SK-N-SH (cell line): ENCODE measurements at regions not wholly inside any gene's neighbourhood (a gene's known extent, or its start where the extent isn't known, plus 50 kb on each side); places are given as distances from the start of the nearest gene placed in this dataset.

Source experiments
- CTCF ChIA-PET: fragments of 300-600, 350-600 bp; formaldehyde crosslinking; extraction: SDS; loops from one replicate; lab custom pipeline; 2021; lab: Yijun Ruan, JAX
- POLR2A ChIA-PET: fragments of 350-600 bp; sonication (Branson Sonifier 250); formaldehyde crosslinking; extraction: SDS; loops from one replicate; lab custom pipeline; 2020; ENCODE audit warnings: antibody characterized with exemption, inconsistent platforms; lab: Yijun Ruan, JAX
- DNase-seq: peaks from one replicate; pipeline ENCODE4 v3.0.0; 2012
- H2AFZ ChIP-seq: fragments of 200-600 bp; sonication (generic); 2 replicates; pipeline ENCODE4 v1.8.1; 2016; ENCODE audit warnings: antibody characterized with exemption, mild to moderate bottlenecking, low read depth
- H3F3A ChIP-seq: fragments of 200-600 bp; sonication (generic); replicated peaks from 2 replicates; pipeline ENCODE3; 2016; ENCODE audit warnings: antibody characterized with exemption, mild to moderate bottlenecking; ENCODE audit not compliant: insufficient read depth
- H3K27ac ChIP-seq, 2 experiments: fragments of 200-500 bp in 1 of 2; fragments of 200-600 bp in 1 of 2; sonication (Bioruptor generic) in 1 of 2; sonication (generic), shearing (Covaris generic) in 1 of 2; 2 replicates each; pipeline versions ENCODE4 v1.5.1 to v1.6.1; 2014 to 2016; ENCODE audit warnings: low read depth in 2 of 2, inconsistent platforms in 1 of 2, low read length in 1 of 2, mild to moderate bottlenecking in 1 of 2, mixed read lengths in 1 of 2
- H3K27me3 ChIP-seq: fragments of 200-600 bp; sonication (generic), shearing (Covaris generic); 2 replicates; pipeline ENCODE4 v1.6.1; 2016; ENCODE audit warnings: mixed run types; ENCODE audit not compliant: insufficient read depth
- H3K36me3 ChIP-seq, 2 experiments: fragments of 200-500 bp in 1 of 2; fragments of 200-600 bp in 1 of 2; sonication (Bioruptor generic) in 1 of 2; sonication (generic) in 1 of 2; replicated peaks in 1 of 2; 2 replicates each; pipeline versions ENCODE3 to v1.5.1; 2014 to 2016; ENCODE audit warnings: low read length in 1 of 2, mild to moderate bottlenecking in 1 of 2; ENCODE audit not compliant: insufficient read depth in 2 of 2, control insufficient read depth in 1 of 2
- H3K4me1 ChIP-seq, 2 experiments: fragments of 200-500 bp in 1 of 2; fragments of 200-600 bp in 1 of 2; sonication (Bioruptor generic) in 1 of 2; sonication (generic), shearing (Covaris generic) in 1 of 2; 2 replicates each; pipeline versions ENCODE4 v1.5.1 to v1.6.1; 2014 to 2016; ENCODE audit warnings: low read depth in 1 of 2, low read length in 1 of 2, mixed run types in 1 of 2; ENCODE audit not compliant: insufficient read depth in 2 of 2, control insufficient read depth in 1 of 2
- H3K4me2 ChIP-seq: fragments of 200-600 bp; sonication (generic), shearing (Covaris generic); 2 replicates; pipeline ENCODE4 v1.6.1; 2017; ENCODE audit warnings: mixed run types
- H3K4me3 ChIP-seq, 2 experiments: fragments of 200-500 bp in 1 of 2; fragments of 200-600 bp in 1 of 2; sonication (Bioruptor generic) in 1 of 2; sonication (generic), shearing (Covaris generic) in 1 of 2; 2 replicates each; pipeline versions ENCODE4 v1.5.1 to v1.8.1; 2014 to 2016; ENCODE audit warnings: low read depth in 2 of 2, inconsistent platforms in 1 of 2, low read length in 1 of 2, mild to moderate bottlenecking in 1 of 2, mixed read lengths in 1 of 2, moderate library complexity in 1 of 2
- H3K79me2 ChIP-seq: fragments of 200-600 bp; sonication (generic); 2 replicates; pipeline ENCODE4 v1.8.1; 2017; ENCODE audit warnings: mild to moderate bottlenecking; ENCODE audit not compliant: insufficient read depth
- H3K9ac ChIP-seq: fragments of 200-600 bp; sonication (generic); 2 replicates; pipeline ENCODE4 v1.6.1; 2017; ENCODE audit warnings: mixed run types
- H3K9me2 ChIP-seq: fragments of 200-600 bp; sonication (generic); 2 replicates; pipeline ENCODE4 v1.6.1; 2017; ENCODE audit warnings: mixed run types
- H3K9me3 ChIP-seq: fragments of 200-600 bp; sonication (generic); 2 replicates; pipeline ENCODE4 v1.6.1; 2017; ENCODE audit warnings: mixed run types, mild to moderate bottlenecking, moderate library complexity
- H4K20me1 ChIP-seq: fragments of 200-600 bp; sonication (generic); 2 replicates; pipeline ENCODE4 v1.6.1; 2017; ENCODE audit warnings: mild to moderate bottlenecking, mixed run types; ENCODE audit not compliant: insufficient read depth
- CTCF ChIP-seq: fragments of 200-600 bp; sonication (generic); IDR thresholded peaks from 2 replicates; pipeline ENCODE4 v1.6.1; 2017; ENCODE audit warnings: antibody characterized with exemption, mild to moderate bottlenecking, moderate library complexity
- ELF1 ChIP-seq: IDR thresholded peaks from 2 replicates; pipeline ENCODE4 v1.4.0; 2012
- EP300 ChIP-seq, 2 experiments: IDR thresholded peaks; 2 replicates each; pipeline versions ENCODE4 v1.4.0 to v1.6.1; 2012; ENCODE audit warnings: borderline replicate concordance in 1 of 2, low read depth in 1 of 2, low read length in 1 of 2
- FOSL2 ChIP-seq: IDR thresholded peaks from 2 replicates; pipeline ENCODE4 v1.4.0; 2012; ENCODE audit warnings: low read depth, mild to moderate bottlenecking, moderate library complexity, borderline replicate concordance
- FOXM1 ChIP-seq: IDR thresholded peaks from 2 replicates; pipeline ENCODE4 v1.4.0; 2012; ENCODE audit warnings: low read depth, mild to moderate bottlenecking
- GABPA ChIP-seq: IDR thresholded peaks from 2 replicates; pipeline ENCODE4 v1.4.0; 2012; ENCODE audit warnings: low read depth, mild to moderate bottlenecking
- GATA2 ChIP-seq: sonication (generic); formaldehyde crosslinking; IDR thresholded peaks from 2 replicates; pipeline ENCODE4 v1.5.0; 2020; ENCODE audit warnings: mild to moderate bottlenecking, missing genetic modification reagents
- JUND ChIP-seq: IDR thresholded peaks from 2 replicates; pipeline ENCODE4 v1.4.0; 2012
- NFIC ChIP-seq: IDR thresholded peaks from 2 replicates; pipeline ENCODE4 v1.4.0; 2012; ENCODE audit warnings: borderline replicate concordance
- NRF1 ChIP-seq: IDR thresholded peaks from 2 replicates; pipeline ENCODE4 v1.6.1; 2012; ENCODE audit warnings: low read depth, mild to moderate bottlenecking, low read length
- RAD21 ChIP-seq: IDR thresholded peaks from 2 replicates; pipeline ENCODE4 v1.6.1; 2012; ENCODE audit warnings: mild to moderate bottlenecking, low read length
- RCOR1 ChIP-seq: fragments of 150-350 bp; IDR thresholded peaks from 2 replicates; pipeline ENCODE4 v1.6.1; 2017; ENCODE audit warnings: antibody characterized with exemption, low read length
- SMC3 ChIP-seq: IDR thresholded peaks from 2 replicates; pipeline ENCODE4 v1.6.1; 2012; ENCODE audit warnings: low read depth, low read length, improper control_type of control experiment
- TCF12 ChIP-seq: IDR thresholded peaks from 2 replicates; pipeline ENCODE4 v1.4.0; 2012
- TEAD4 ChIP-seq: IDR thresholded peaks from 2 replicates; pipeline ENCODE4 v1.4.0; 2012; ENCODE audit warnings: mild to moderate bottlenecking, borderline replicate concordance; ENCODE audit not compliant: insufficient read depth
- WGBS: methylation state at CpG from one replicate; pipeline ENCODE4 v1.1.6; 2017; ENCODE audit warnings: low lambda C conversion rate; 5-methylcytosine and 5-hydroxymethylcytosine counted together
- TF ChIP-seq, protein P1 (sequence below): IDR thresholded peaks from 2 replicates; pipeline ENCODE4 v1.4.0; 2012; ENCODE audit warnings: low read depth
- TF ChIP-seq, protein P2 (sequence below): IDR thresholded peaks from 2 replicates; pipeline ENCODE4 v1.4.0; 2012; ENCODE audit warnings: low read depth, borderline replicate concordance
- TF ChIP-seq, protein P3 (sequence below): fragments of 150-350 bp; IDR thresholded peaks from 2 replicates; pipeline ENCODE4 v1.6.1; 2017; ENCODE audit warnings: antibody characterized with exemption, low read length, low read depth, borderline replicate concordance

DNA sequence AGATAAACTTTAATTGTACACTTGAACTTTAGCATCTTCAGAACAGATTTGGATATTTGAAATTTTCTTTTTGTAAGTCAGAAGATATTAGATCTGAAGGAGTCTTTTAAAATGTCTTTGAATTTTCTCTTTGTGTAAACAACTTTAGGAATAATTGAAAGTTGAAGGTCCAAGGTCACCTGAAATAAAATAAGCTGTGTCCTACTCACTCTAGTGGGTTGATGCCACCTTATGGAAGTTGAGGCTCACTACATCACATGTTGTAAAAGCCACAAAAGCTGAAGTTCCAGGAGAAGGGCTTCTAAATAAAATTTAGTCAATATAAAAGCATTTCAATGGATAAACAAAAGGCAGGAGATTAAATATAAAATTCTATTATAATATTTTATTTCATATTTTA lies 122.0 kb upstream of the ATXN7L3B start:
- peak; percentile 46 for TF ChIP-seq RAD21
- peak; percentile 61 for TF ChIP-seq CTCF
- TF ChIP-seq SMC3, result peak; percentile 24; the same call in 1 of the 2 replicates
- no peak for TF ChIP-seq NFIC
- H3F3A ChIP-seq, result no peaks in the 10 kb centered on the region
- peak; percentile 10 for DNase-seq
- H3K27me3 ChIP-seq, result no peaks in the 10 kb centered on the region
- no peak overlapping the region for H3K4me3 ChIP-seq
- no peaks in the 10 kb centered on the region for H3K79me2 ChIP-seq
- no peak overlapping the region for H2AFZ ChIP-seq
- POLR2A ChIA-PET, result no interaction called here
- H3K9ac ChIP-seq, result no peak overlapping the region
- H3K9me3 ChIP-seq, result no peaks in the 10 kb centered on the region
- H3K4me1 ChIP-seq, result no peaks in the 10 kb centered on the region
- H3K36me3 ChIP-seq, result no peaks in the 10 kb centered on the region
- CTCF ChIA-PET, result interaction anchor here (0.7 to 2.6 kb wide), 12 partner anchors 10 to 405 kb away, joined by 3 to 9 read pairs (median 4); no protein-coding TSS in a partner anchor
- H3K27ac ChIP-seq, result no peak overlapping the region
- H3K4me2 ChIP-seq, result no peak overlapping the region
- H4K20me1 ChIP-seq, result no peaks in the 10 kb centered on the region
- no peaks in the 10 kb centered on the region; the same call in 1 of the 2 replicates for H3K9me2 ChIP-seq

- H3K4me3 ChIP-seq, result no peak overlapping the region
- no peaks in the 10 kb centered on the region for H3K4me1 ChIP-seq
- H4K20me1 ChIP-seq, result no peaks in the 10 kb centered on the region
- TF ChIP-seq CTCF, result no peak
- TF ChIP-seq, protein P1, sequence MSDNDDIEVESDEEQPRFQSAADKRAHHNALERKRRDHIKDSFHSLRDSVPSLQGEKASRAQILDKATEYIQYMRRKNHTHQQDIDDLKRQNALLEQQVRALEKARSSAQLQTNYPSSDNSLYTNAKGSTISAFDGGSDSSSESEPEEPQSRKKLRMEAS, result no peak
- TF ChIP-seq FOXM1, result no peak
- no peak for TF ChIP-seq JUND
- no peak for TF ChIP-seq NRF1
- TF ChIP-seq, protein P2, sequence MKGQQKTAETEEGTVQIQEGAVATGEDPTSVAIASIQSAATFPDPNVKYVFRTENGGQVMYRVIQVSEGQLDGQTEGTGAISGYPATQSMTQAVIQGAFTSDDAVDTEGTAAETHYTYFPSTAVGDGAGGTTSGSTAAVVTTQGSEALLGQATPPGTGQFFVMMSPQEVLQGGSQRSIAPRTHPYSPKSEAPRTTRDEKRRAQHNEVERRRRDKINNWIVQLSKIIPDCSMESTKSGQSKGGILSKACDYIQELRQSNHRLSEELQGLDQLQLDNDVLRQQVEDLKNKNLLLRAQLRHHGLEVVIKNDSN, result no peak
- no peak for TF ChIP-seq GATA2 (CRISPR knock-in tag)
- no peak for TF ChIP-seq EP300 (IDR thresholded peaks at IDR 0.05; ENCODE audit: borderline replicate concordance in 1 of 2, low read depth in 1 of 2, low read length in 1 of 2)
- TF ChIP-seq ELF1, result no peak
- TF ChIP-seq GABPA, result no peak
- TF ChIP-seq TCF12, result no peak
- no peak for TF ChIP-seq RCOR1
- TF ChIP-seq TEAD4, result no peak
- no peak for TF ChIP-seq FOSL2
- TF ChIP-seq, protein P3, sequence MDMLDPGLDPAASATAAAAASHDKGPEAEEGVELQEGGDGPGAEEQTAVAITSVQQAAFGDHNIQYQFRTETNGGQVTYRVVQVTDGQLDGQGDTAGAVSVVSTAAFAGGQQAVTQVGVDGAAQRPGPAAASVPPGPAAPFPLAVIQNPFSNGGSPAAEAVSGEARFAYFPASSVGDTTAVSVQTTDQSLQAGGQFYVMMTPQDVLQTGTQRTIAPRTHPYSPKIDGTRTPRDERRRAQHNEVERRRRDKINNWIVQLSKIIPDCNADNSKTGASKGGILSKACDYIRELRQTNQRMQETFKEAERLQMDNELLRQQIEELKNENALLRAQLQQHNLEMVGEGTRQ, result no peak
- no peaks in the 10 kb centered on the region for H3K9me3 ChIP-seq
- ChIA-PET POLR2A (no interaction called here), CTCF (no interaction called here)
- no peaks in the 10 kb centered on the region for H3K27me3 ChIP-seq
- 22% methylated on average over 1 of the region's 1 CpG for WGBS
- no peaks in the 10 kb centered on the region; the same call in 1 of the 2 replicates for H3K9me2 ChIP-seq
- no peaks in the 10 kb centered on the region for H3F3A ChIP-seq
- H3K27ac ChIP-seq, result no peak overlapping the region
- no peaks in the 10 kb centered on the region for H3K79me2 ChIP-seq
- DNase-seq, result no peak
- H3K9ac ChIP-seq, result no peak overlapping the region
- no peak overlapping the region for H2AFZ ChIP-seq
- H3K36me3 ChIP-seq, result no peaks in the 10 kb centered on the region
- H3K4me2 ChIP-seq, result no peak overlapping the region
Observed at GRCh38 chr12:74418573-74418972, 119.1 kb upstream of the ATXN7L3B start.
